SK-N-MC (cell line): ENCODE measurements at regions not wholly inside any gene's neighbourhood (a gene's known extent, or its start where the extent isn't known, plus 50 kb on each side); places are given as distances from the start of the nearest gene placed in this dataset.

ENCODE experiments used
- EZH2 ChIP-seq: fragments of 200-600 bp; sonication (generic); IDR thresholded peaks from one replicate; pipeline ENCODE4 v1.6.1; 2017; ENCODE audit warnings: antibody characterized with exemption
- POLR2AphosphoS5 ChIP-seq: IDR thresholded peaks from 2 replicates; pipeline ENCODE4 v1.6.1; 2012; ENCODE audit warnings: mild to moderate bottlenecking, low read depth, low read length, borderline replicate concordance

DNA sequence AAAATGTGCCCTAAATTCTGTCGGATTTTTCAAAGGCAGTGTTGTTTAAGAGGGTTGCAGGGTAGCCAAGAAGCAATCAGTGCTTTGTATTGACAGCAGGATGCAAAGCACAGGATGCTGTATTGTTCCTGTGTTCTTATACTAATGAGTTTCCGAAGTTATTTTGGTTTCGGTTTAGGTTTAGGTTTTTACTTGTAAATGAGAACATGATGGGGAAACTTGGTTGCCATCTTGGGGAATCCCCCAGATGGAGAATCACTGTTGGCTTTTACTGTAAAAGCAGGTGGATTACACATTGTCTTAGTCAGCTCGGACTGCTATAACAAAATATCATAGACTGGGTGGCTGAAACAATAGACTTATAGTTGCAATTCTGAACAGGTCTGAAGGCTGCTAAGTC is 72.1 kb downstream of the INHBA start:
- TF ChIP-seq EZH2 (no peak), POLR2AphosphoS5 (no peak)
